Endothelial cell (in vitro differentiated cells): ENCODE measurements at regions not wholly inside any gene's neighbourhood (a gene's known extent, or its start where the extent isn't known, plus 50 kb on each side); places are given as distances from the start of the nearest gene placed in this dataset.

Source experiments
- DNase-seq: peaks from one replicate; pipeline ENCODE4 v3.0.0; 2021; ENCODE audit warnings: low spot score
- H3K27ac Mint-ChIP-seq: one replicate; pipeline ENCODE4 v1.8.0; 2021; ENCODE audit warnings: mixed read lengths, inconsistent platforms; ENCODE audit not compliant: unreplicated experiment
- H3K27me3 Mint-ChIP-seq: one replicate; pipeline ENCODE4 v1.8.0; 2021; ENCODE audit warnings: mild to moderate bottlenecking, moderate library complexity, mixed read lengths, inconsistent platforms; ENCODE audit not compliant: unreplicated experiment
- H3K36me3 Mint-ChIP-seq: one replicate; pipeline ENCODE4 v1.8.0; 2021; ENCODE audit warnings: mild to moderate bottlenecking, low read depth, mixed read lengths, inconsistent platforms; ENCODE audit not compliant: unreplicated experiment
- H3K4me1 Mint-ChIP-seq: one replicate; pipeline ENCODE4 v1.8.0; 2021; ENCODE audit warnings: mild to moderate bottlenecking, mixed read lengths, inconsistent platforms; ENCODE audit not compliant: unreplicated experiment
- H3K4me3 Mint-ChIP-seq: one replicate; pipeline ENCODE4 v1.8.0; 2021; ENCODE audit warnings: mild to moderate bottlenecking, mixed read lengths, inconsistent platforms; ENCODE audit not compliant: unreplicated experiment
- H3K9me3 Mint-ChIP-seq: one replicate; pipeline ENCODE4 v1.8.0; 2021; ENCODE audit warnings: mixed read lengths, inconsistent platforms; ENCODE audit not compliant: unreplicated experiment
- TF ChIP-seq, protein P1 (sequence below): fragments of 200-600 bp; sonication (generic); IDR thresholded peaks from one replicate; pipeline ENCODE4 v1.5.0; 2021; ENCODE audit warnings: antibody characterized with exemption; ENCODE audit not compliant: unreplicated experiment

- H3K4me1 Mint-ChIP-seq: no peaks in the 10 kb centered on the region
Observed at GRCh38 chr4:151951671-151952050, 190.9 kb upstream of the GATB start.

GRCh38 chr4:151950993-151951670 is 190.3 kb upstream of the GATB start:
- H3K27me3 Mint-ChIP-seq: peaks cover 1% of the 10 kb centered on the region
- peaks cover 20% of the 10 kb centered on the region for H3K9me3 Mint-ChIP-seq
- TF ChIP-seq, protein P1, sequence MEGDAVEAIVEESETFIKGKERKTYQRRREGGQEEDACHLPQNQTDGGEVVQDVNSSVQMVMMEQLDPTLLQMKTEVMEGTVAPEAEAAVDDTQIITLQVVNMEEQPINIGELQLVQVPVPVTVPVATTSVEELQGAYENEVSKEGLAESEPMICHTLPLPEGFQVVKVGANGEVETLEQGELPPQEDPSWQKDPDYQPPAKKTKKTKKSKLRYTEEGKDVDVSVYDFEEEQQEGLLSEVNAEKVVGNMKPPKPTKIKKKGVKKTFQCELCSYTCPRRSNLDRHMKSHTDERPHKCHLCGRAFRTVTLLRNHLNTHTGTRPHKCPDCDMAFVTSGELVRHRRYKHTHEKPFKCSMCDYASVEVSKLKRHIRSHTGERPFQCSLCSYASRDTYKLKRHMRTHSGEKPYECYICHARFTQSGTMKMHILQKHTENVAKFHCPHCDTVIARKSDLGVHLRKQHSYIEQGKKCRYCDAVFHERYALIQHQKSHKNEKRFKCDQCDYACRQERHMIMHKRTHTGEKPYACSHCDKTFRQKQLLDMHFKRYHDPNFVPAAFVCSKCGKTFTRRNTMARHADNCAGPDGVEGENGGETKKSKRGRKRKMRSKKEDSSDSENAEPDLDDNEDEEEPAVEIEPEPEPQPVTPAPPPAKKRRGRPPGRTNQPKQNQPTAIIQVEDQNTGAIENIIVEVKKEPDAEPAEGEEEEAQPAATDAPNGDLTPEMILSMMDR: no peak
- H3K4me1 Mint-ChIP-seq: no peaks in the 10 kb centered on the region
- H3K4me3 Mint-ChIP-seq: no peak overlapping the region
- H3K27ac Mint-ChIP-seq: no peak overlapping the region
- no peak for DNase-seq
- peaks cover 10% of the 10 kb centered on the region for H3K36me3 Mint-ChIP-seq

More at GRCh38 chr4:151951671-151952050, 190.9 kb upstream of the GATB start:
- DNase-seq: no peak
- H3K4me3 Mint-ChIP-seq: no peak overlapping the region
- peaks cover 1% of the 10 kb centered on the region for H3K27me3 Mint-ChIP-seq
- H3K9me3 Mint-ChIP-seq: peaks cover 15% of the 10 kb centered on the region
- TF ChIP-seq, protein P1: no peak
- H3K36me3 Mint-ChIP-seq: peaks cover 10% of the 10 kb centered on the region
- no peak overlapping the region for H3K27ac Mint-ChIP-seq

- Mint-ChIP-seq H3K9me3 (peaks cover 24% of the 10 kb centered on the region), H3K4me1 (no peaks in the 10 kb centered on the region), H3K27me3 (no peaks in the 10 kb centered on the region), H3K27ac (no peak overlapping the region), H3K4me3 (no peak overlapping the region), H3K36me3 (peaks cover 15% of the 10 kb centered on the region)
- no peak for DNase-seq
- TF ChIP-seq, protein P1: no peak
Observed at GRCh38 chr4:151948351-151949016, 187.7 kb upstream of the GATB start.

GRCh38 chr4:151946718-151947117 is 185.9 kb upstream of the GATB start:
- no peak overlapping the region for H3K27ac Mint-ChIP-seq
- peaks cover 15% of the 10 kb centered on the region for H3K36me3 Mint-ChIP-seq

More at GRCh38 chr4:151946718-151947117, 185.9 kb upstream of the GATB start:
- no peaks in the 10 kb centered on the region for H3K4me1 Mint-ChIP-seq
- peaks cover 24% of the 10 kb centered on the region for H3K9me3 Mint-ChIP-seq
- no peak overlapping the region for H3K4me3 Mint-ChIP-seq
- TF ChIP-seq, protein P1: no peak
- no peak for DNase-seq
- no peaks in the 10 kb centered on the region for H3K27me3 Mint-ChIP-seq
